ENCODE measurements at regions not wholly inside any gene's neighbourhood (a gene's known extent, or its start where the extent isn't known, plus 50 kb on each side); places are given as distances from the start of the nearest gene placed in this dataset.

- H3K36me3 ChIP-seq, result no peaks in the 10 kb centered on the region
Measured at GRCh38 chr6:8207191-8207868, 105.0 kb upstream of the EEF1E1 start.

GRCh38 chr6:8203337-8203736 is 101.0 kb upstream of the EEF1E1 start:
- intact Hi-C loops (cut with DNase I), result no loop called here
- WGBS, 2 donors, result 78 to 90% methylated on average over 5 of the region's 5 CpGs
- TF ChIP-seq EP300 (IDR thresholded peaks at IDR 0.05), result no peak
- TF ChIP-seq POLR2A (IDR thresholded peaks at IDR 0.05), result no peak
- TF ChIP-seq POLR2AphosphoS5 (IDR thresholded peaks at IDR 0.05), result no peak
- TF ChIP-seq CTCF (IDR thresholded peaks at IDR 0.05), result no peak

More at GRCh38 chr6:8207191-8207868, 105.0 kb upstream of the EEF1E1 start:
- no peaks in the 10 kb centered on the region for H3K9me3 ChIP-seq
- intact Hi-C loops (cut with DNase I), result no loop called here
- no peaks in the 10 kb centered on the region for H3K4me1 ChIP-seq
- TF ChIP-seq POLR2A (IDR thresholded peaks at IDR 0.05) (no peak), CTCF (IDR thresholded peaks at IDR 0.05) (no peak), EP300 (IDR thresholded peaks at IDR 0.05) (no peak), POLR2AphosphoS5 (IDR thresholded peaks at IDR 0.05) (no peak)
- no peak overlapping the region for H3K4me3 ChIP-seq
- no peak for DNase-seq
- H3K27me3 ChIP-seq, result no peaks in the 10 kb centered on the region
- H3K27ac ChIP-seq, result no peak overlapping the region
- WGBS, 2 donors, result 89 to 92% methylated on average over 16 of the region's 16 CpGs

GRCh38 chr6:8201679-8202078 is 99.3 kb upstream of the EEF1E1 start:
- H3K4me3 ChIP-seq, result no peak overlapping the region
- H3K4me1 ChIP-seq, result no peaks in the 10 kb centered on the region
- TF ChIP-seq POLR2AphosphoS5 (IDR thresholded peaks at IDR 0.05), result no peak
- peaks cover 0 to 3% (median 0%) of the 10 kb centered on the region in 4 donors for H3K9me3 ChIP-seq
- H3K27ac ChIP-seq, result no peak overlapping the region
- no peak for DNase-seq
- no peaks in the 10 kb centered on the region for H3K36me3 ChIP-seq
- no peaks in the 10 kb centered on the region for H3K27me3 ChIP-seq
- 86% methylated on average over 5 of the region's 5 CpGs for WGBS, 2 donors
- intact Hi-C loops (cut with DNase I), result no loop called here

More at GRCh38 chr6:8203337-8203736, 101.0 kb upstream of the EEF1E1 start:
- Histone ChIP-seq H3K9me3 (no peaks in the 10 kb centered on the region), H3K4me1 (no peaks in the 10 kb centered on the region), H3K4me3 (no peak overlapping the region), H3K36me3 (no peaks in the 10 kb centered on the region), H3K27ac (no peak overlapping the region), H3K27me3 (no peaks in the 10 kb centered on the region)
- no peak for DNase-seq

- intact Hi-C loops (cut with DNase I), result no loop called here
- TF ChIP-seq POLR2A (IDR thresholded peaks at IDR 0.05), result no peak
- TF ChIP-seq POLR2AphosphoS5 (IDR thresholded peaks at IDR 0.05), result no peak
- no peak for TF ChIP-seq CTCF (IDR thresholded peaks at IDR 0.05)
- TF ChIP-seq EP300 (IDR thresholded peaks at IDR 0.05), result no peak
- DNase-seq, result no peak
- H3K27me3 ChIP-seq, result no peaks in the 10 kb centered on the region
- H3K4me3 ChIP-seq, result no peak overlapping the region
- 74 to 75% methylated on average over 3 of the region's 3 CpGs for WGBS, 2 donors
- H3K36me3 ChIP-seq, result no peaks in the 10 kb centered on the region
- H3K27ac ChIP-seq, result no peak overlapping the region
- no peaks in the 10 kb centered on the region for H3K4me1 ChIP-seq
- H3K9me3 ChIP-seq, result peaks cover 0 to 3% (median 0%) of the 10 kb centered on the region in 4 donors
Measured at GRCh38 chr6:8200255-8200654, 97.9 kb upstream of the EEF1E1 start.

GRCh38 chr6:8195714-8196102 is 93.4 kb upstream of the EEF1E1 start:
- intact Hi-C loops (cut with DNase I), result no loop called here
- no peak for TF ChIP-seq POLR2A (IDR thresholded peaks at IDR 0.05)
- no peak for TF ChIP-seq POLR2AphosphoS5 (IDR thresholded peaks at IDR 0.05)
- TF ChIP-seq EP300 (IDR thresholded peaks at IDR 0.05), result no peak
- TF ChIP-seq CTCF (IDR thresholded peaks at IDR 0.05), result no peak

More at GRCh38 chr6:8195714-8196102, 93.4 kb upstream of the EEF1E1 start:
- Histone ChIP-seq H3K27ac (no peak overlapping the region), H3K27me3 (no peaks in the 10 kb centered on the region), H3K9me3 (peaks cover 0 to 3% (median 0%) of the 10 kb centered on the region in 4 donors), H3K4me1 (no peaks in the 10 kb centered on the region), H3K4me3 (no peak overlapping the region), H3K36me3 (no peaks in the 10 kb centered on the region)
- DNase-seq, result no peak
- WGBS, 2 donors, result 79 to 89% methylated on average over 4 of the region's 4 CpGs
